ENCODE measurements at regions not wholly inside any gene's neighbourhood (a gene's known extent, or its start where the extent isn't known, plus 50 kb on each side); places are given as distances from the start of the nearest gene placed in this dataset.

DNA sequence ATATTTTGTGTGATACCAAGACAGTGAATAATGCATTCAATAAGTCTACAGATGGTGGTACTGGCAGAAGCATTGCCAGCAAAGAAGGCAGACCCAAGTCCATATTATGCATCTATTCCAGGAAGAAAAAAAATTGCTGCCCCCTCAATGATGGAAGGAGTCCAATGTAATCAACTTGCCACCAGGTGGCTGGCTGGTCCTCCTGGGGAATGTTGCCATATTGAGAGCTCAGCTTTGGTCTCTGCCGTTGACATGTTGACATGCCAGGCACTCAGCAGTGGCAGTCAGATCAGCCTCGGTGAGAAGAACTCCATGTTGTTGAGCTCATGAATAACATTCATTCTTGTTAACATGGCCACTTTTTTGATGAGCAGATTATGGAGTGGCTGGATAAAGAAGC is 298.5 kb downstream of the IGSF11 start:
- no peak overlapping the region for H3K9ac ChIP-seq (ENCODE audit: insufficient read depth in 1 of 2, low read depth in 2 of 2, low read length in 2 of 2)
- no peaks in the 10 kb centered on the region for H3K9me3 ChIP-seq (replicated peaks; ENCODE audit: control insufficient read depth, insufficient read depth, low read depth, low read length)
- no peak overlapping the region for H3K4me3 ChIP-seq
- 23% methylated on average over 2 of the region's 2 CpGs for WGBS (ENCODE audit: insufficient coverage, low coverage, missing lambda C conversion rate)
- H3K4me1 ChIP-seq (replicated peaks in 1 of 2; ENCODE audit: control insufficient read depth in 2 of 2, insufficient read depth in 2 of 2, low read length in 2 of 2): no peaks in the 10 kb centered on the region
- no TSS peak for BruUV-seq (replicated peaks)
- no peaks in the 10 kb centered on the region for H3K79me2 ChIP-seq (ENCODE audit: control insufficient read depth, insufficient read depth, low read length)
- FAIRE-seq (no peak), DNase-seq (ENCODE audit: extremely low read depth in 1 of 4, low spot score in 3 of 4) (no peak), ATAC-seq (no peak)
- H3K36me3 ChIP-seq (ENCODE audit: control insufficient read depth, insufficient read depth, low read length): no peaks in the 10 kb centered on the region
- H3K4me2 ChIP-seq (ENCODE audit: insufficient read depth, low read length): no peak overlapping the region
- in situ Hi-C loops (cut with MboI) (no loop called here), intact Hi-C loops (cut with micrococcal nuclease) (no loop called here)
- H3K27me3 ChIP-seq (ENCODE audit: control insufficient read depth in 2 of 2, insufficient read depth in 2 of 2, low read length in 2 of 2): no peaks in the 10 kb centered on the region
- H3K27ac ChIP-seq (ENCODE audit: extremely low read depth, low read depth, low read length): no peak overlapping the region
- H2AFZ ChIP-seq (ENCODE audit: low read depth, low read length): no peak overlapping the region
- H4K20me1 ChIP-seq (replicated peaks; ENCODE audit: control insufficient read depth, insufficient read depth, low read length): no peaks in the 10 kb centered on the region
- CTCF ChIA-PET (ENCODE audit: low intra/inter-chr PET ratio): no interaction called here
- POLR2A ChIA-PET: no interaction called here
- no peak for TF ChIP-seq BCOR (IDR thresholded peaks at IDR 0.05)
- TF ChIP-seq GATAD2B (IDR thresholded peaks at IDR 0.05; ENCODE audit: borderline replicate concordance): no peak
- no peak for TF ChIP-seq ZNF316 (IDR thresholded peaks at IDR 0.05)
- no peak for TF ChIP-seq PTTG1 (tag; IDR thresholded peaks at IDR 0.05; ENCODE audit: low read depth)
- no peak for TF ChIP-seq MCM3 (IDR thresholded peaks at IDR 0.05)
- TF ChIP-seq, protein P1, sequence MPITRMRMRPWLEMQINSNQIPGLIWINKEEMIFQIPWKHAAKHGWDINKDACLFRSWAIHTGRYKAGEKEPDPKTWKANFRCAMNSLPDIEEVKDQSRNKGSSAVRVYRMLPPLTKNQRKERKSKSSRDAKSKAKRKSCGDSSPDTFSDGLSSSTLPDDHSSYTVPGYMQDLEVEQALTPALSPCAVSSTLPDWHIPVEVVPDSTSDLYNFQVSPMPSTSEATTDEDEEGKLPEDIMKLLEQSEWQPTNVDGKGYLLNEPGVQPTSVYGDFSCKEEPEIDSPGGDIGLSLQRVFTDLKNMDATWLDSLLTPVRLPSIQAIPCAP (CRISPR knock-in tag; IDR thresholded peaks at IDR 0.05; ENCODE audit: borderline replicate concordance): no peak
- no peak for TF ChIP-seq HCFC1 (IDR thresholded peaks at IDR 0.05; ENCODE audit: low read depth, low read length)
- TF ChIP-seq ZKSCAN3 (CRISPR knock-in tag; IDR thresholded peaks at IDR 0.05): no peak
- no peak for TF ChIP-seq MEF2A (IDR thresholded peaks at IDR 0.05; ENCODE audit: control insufficient read depth, low read depth, low read length)
- TF ChIP-seq ZNF263 (CRISPR knock-in tag; IDR thresholded peaks at IDR 0.05; ENCODE audit: borderline replicate concordance): no peak
- no peak for TF ChIP-seq ZNF23 (CRISPR knock-in tag; IDR thresholded peaks at IDR 0.05)
- TF ChIP-seq KLF10 (CRISPR knock-in tag; IDR thresholded peaks at IDR 0.05): no peak
- TF ChIP-seq POLR2G (IDR thresholded peaks at IDR 0.05; ENCODE audit: low read depth, low read length): no peak
- TF ChIP-seq FOXK2 (conservative IDR thresholded peaks at IDR 0.05 in 1 of 2, IDR thresholded peaks at IDR 0.05 in 1 of 2; ENCODE audit: low read depth in 2 of 2): no peak
- no peaks in the 10 kb centered on the region for H3K9me1 ChIP-seq (ENCODE audit: control insufficient read depth, insufficient read depth, low read length)

Data from K562 (cell line).